IMR-90 (cell line): ENCODE measurements at regions not wholly inside any gene's neighbourhood (a gene's known extent, or its start where the extent isn't known, plus 50 kb on each side); places are given as distances from the start of the nearest gene placed in this dataset.

Experiments
- ATAC-seq: fragments of 200-7000 bp; cut with Tn5 transposase; 2 replicates; pipeline ENCODE4 v1.9.1; 2020; ENCODE audit warnings: low read depth, mild to moderate bottlenecking, moderate library complexity
- BruUV-seq: library from RNA; stranded (reverse); fragments of 400-500 nt; replicated peaks from 2 replicates; lab custom pipeline; 2021; lab: Mats Ljungman, UMichigan
- CTCF ChIA-PET: fragments of 300-600 bp; formaldehyde crosslinking; extraction: SDS; loops from one replicate; lab custom pipeline; 2021; ENCODE audit warnings: antibody characterized with exemption; lab: Yijun Ruan, JAX
- POLR2A ChIA-PET: fragments of 300-600 bp; sonication (Branson Sonifier 250); formaldehyde crosslinking; loops from one replicate; lab custom pipeline; 2022; ENCODE audit warnings: antibody characterized with exemption; ENCODE audit not compliant: unreplicated experiment; lab: Charles Lee
- DNase-seq: peaks from one replicate; pipeline ENCODE4 v3.0.0; 2013
- H2AFZ ChIP-seq: replicated peaks from 2 replicates; pipeline ENCODE3; 2013; ENCODE audit warnings: low read length, mild to moderate bottlenecking; ENCODE audit not compliant: poor library complexity
- H2AK5ac ChIP-seq: 2 replicates; pipeline ENCODE4 v1.6.1; 2013; ENCODE audit warnings: low read depth, low read length, inconsistent platforms
- H2AK9ac ChIP-seq: replicated peaks from 2 replicates; pipeline ENCODE3; 2013; ENCODE audit warnings: mild to moderate bottlenecking, low read depth, low read length, moderate library complexity; ENCODE audit not compliant: poor library complexity
- H2BK120ac ChIP-seq: 2 replicates; pipeline ENCODE4 v1.6.1; 2013; ENCODE audit warnings: low read depth, low read length, inconsistent platforms
- H2BK15ac ChIP-seq: 3 replicates; pipeline ENCODE4 v1.6.1; 2013; ENCODE audit warnings: low read depth, low read length, inconsistent platforms
- H2BK20ac ChIP-seq: 2 replicates; pipeline ENCODE4 v1.6.1; 2013; ENCODE audit warnings: low read depth, mild to moderate bottlenecking, inconsistent platforms, low read length, moderate library complexity
- H2BK5ac ChIP-seq: 2 replicates; pipeline ENCODE4 v1.6.1; 2013; ENCODE audit warnings: mild to moderate bottlenecking, low read depth, low read length, inconsistent platforms; ENCODE audit not compliant: poor library complexity, severe bottlenecking
- H3K14ac ChIP-seq: replicated peaks from 2 replicates; pipeline ENCODE4 v1.6.1; 2013; ENCODE audit warnings: low read depth, low read length, inconsistent platforms
- H3K18ac ChIP-seq: 2 replicates; pipeline ENCODE4 v1.6.1; 2013; ENCODE audit warnings: low read depth, low read length, control low read depth
- H3K23ac ChIP-seq: 2 replicates; pipeline ENCODE4 v1.6.1; 2013; ENCODE audit warnings: low read depth, low read length, inconsistent platforms
- H3K27ac ChIP-seq: 2 replicates; pipeline ENCODE4 v1.5.1; 2013; ENCODE audit warnings: mild to moderate bottlenecking, control low read depth, low read length; ENCODE audit not compliant: insufficient read depth
- H3K27me3 ChIP-seq: 2 replicates; pipeline ENCODE4 v1.6.1; 2013; ENCODE audit warnings: low read length; ENCODE audit not compliant: control insufficient read depth, insufficient read depth
- H3K36me3 ChIP-seq: 2 replicates; pipeline ENCODE4 v1.6.1; 2013; ENCODE audit warnings: low read length, mixed read lengths; ENCODE audit not compliant: control insufficient read depth, insufficient read depth
- H3K4ac ChIP-seq: 2 replicates; pipeline ENCODE4 v1.6.1; 2013; ENCODE audit warnings: low read depth, low read length, inconsistent platforms
- H3K4me1 ChIP-seq: 2 replicates; pipeline ENCODE4 v1.6.1; 2013; ENCODE audit warnings: low read length, mixed read lengths; ENCODE audit not compliant: control insufficient read depth, insufficient read depth
- H3K4me2 ChIP-seq: 2 replicates; pipeline ENCODE4 v1.6.1; 2013; ENCODE audit warnings: low read depth, mild to moderate bottlenecking, control low read depth, low read length, moderate library complexity
- H3K4me3 ChIP-seq: 2 replicates; pipeline ENCODE4 v1.5.1; 2013; ENCODE audit warnings: low read depth, mild to moderate bottlenecking, control low read depth, low read length, moderate library complexity; ENCODE audit not compliant: insufficient read depth
- H3K56ac ChIP-seq: 2 replicates; pipeline ENCODE4 v1.6.1; 2013; ENCODE audit warnings: low read length, inconsistent platforms; ENCODE audit not compliant: insufficient read depth; ENCODE audit errors: extremely low read depth
- H3K79me1 ChIP-seq, 2 experiments: 2 replicates each; pipeline ENCODE4 v1.6.1; 2013; ENCODE audit warnings: low read length in 2 of 2, inconsistent platforms in 1 of 2, low read depth in 1 of 2
- H3K9ac ChIP-seq: 2 replicates; pipeline ENCODE4 v1.6.1; 2013; ENCODE audit warnings: low read depth, low read length, control low read depth
- H3K9me1 ChIP-seq: 2 replicates; pipeline ENCODE4 v1.6.1; 2013; ENCODE audit warnings: low read length, inconsistent platforms; ENCODE audit not compliant: insufficient read depth
- H3K9me3 ChIP-seq: 2 replicates; pipeline ENCODE4 v1.6.1; 2013; ENCODE audit warnings: low read length; ENCODE audit not compliant: control insufficient read depth, insufficient read depth
- H4K20me1 ChIP-seq: 2 replicates; pipeline ENCODE4 v1.6.1; 2013; ENCODE audit warnings: low read length, inconsistent platforms; ENCODE audit not compliant: insufficient read depth
- H4K5ac ChIP-seq: 2 replicates; pipeline ENCODE4 v1.6.1; 2013; ENCODE audit warnings: mild to moderate bottlenecking, low read depth, low read length, control low read depth
- H4K8ac ChIP-seq, 2 experiments: 2 replicates each; pipeline ENCODE4 v1.6.1; 2013; ENCODE audit warnings: low read depth in 2 of 2, low read length in 2 of 2, control low read depth in 1 of 2, inconsistent platforms in 1 of 2
- H4K91ac ChIP-seq: 2 replicates; pipeline ENCODE4 v1.6.1; 2013; ENCODE audit warnings: low read depth, low read length, inconsistent platforms; ENCODE audit not compliant: insufficient read depth
- BHLHE40 ChIP-seq: fragments of 150-350 bp; IDR thresholded peaks from 2 replicates; pipeline ENCODE4 v1.6.1; 2016; ENCODE audit warnings: mild to moderate bottlenecking, low read depth, low read length
- CEBPB ChIP-seq: IDR thresholded peaks from 2 replicates; pipeline ENCODE4 v1.6.1; 2012; ENCODE audit warnings: low read depth, low read length, improper control_type of control experiment
- FOS ChIP-seq: fragments of 150-350 bp; IDR thresholded peaks from 2 replicates; pipeline ENCODE4 v1.6.1; 2016; ENCODE audit warnings: low read depth, low read length
- MAZ ChIP-seq: IDR thresholded peaks from 2 replicates; pipeline ENCODE4 v1.6.1; 2012; ENCODE audit warnings: low read depth, mild to moderate bottlenecking, low read length, improper control_type of control experiment, moderate library complexity, borderline replicate concordance
- MXI1 ChIP-seq: IDR thresholded peaks from 2 replicates; pipeline ENCODE4 v1.6.1; 2012; ENCODE audit warnings: low read depth, mild to moderate bottlenecking, low read length, moderate library complexity, borderline replicate concordance
- POLR2A ChIP-seq: IDR thresholded peaks from 2 replicates; pipeline ENCODE4 v1.6.1; 2012; ENCODE audit warnings: mild to moderate bottlenecking, low read depth, low read length
- RAD21 ChIP-seq: IDR thresholded peaks from 2 replicates; pipeline ENCODE4 v1.6.1; 2012; ENCODE audit warnings: low read length, improper control_type of control experiment
- RCOR1 ChIP-seq: IDR thresholded peaks from 2 replicates; pipeline ENCODE4 v1.6.1; 2012; ENCODE audit warnings: mild to moderate bottlenecking, low read length, improper control_type of control experiment; ENCODE audit not compliant: insufficient replicate concordance
- RFX5 ChIP-seq: IDR thresholded peaks from 2 replicates; pipeline ENCODE4 v1.8.0; 2012; ENCODE audit warnings: low read depth, mild to moderate bottlenecking, low read length, moderate library complexity
- dilution Hi-C: fragments of 300-500 bp; cut with HindIII; formaldehyde crosslinking; loops from one replicate; pipeline ENCODE4 v1.14.3; 2018; ENCODE audit warnings: low sequenced_read_pairs; ENCODE audit not compliant: unreplicated experiment
- in situ Hi-C: fragments of 300-500 bp; cut with MboI; formaldehyde crosslinking; loops from 3 replicates; pipeline ENCODE4 v1.14.3; 2019; ENCODE audit warnings: low sequenced_read_pairs, inconsistent platforms, mixed read lengths
- intact Hi-C: fragments of 100-400 bp; cut with micrococcal nuclease; formaldehyde crosslinking; loops from 2 replicates; pipeline ENCODE4 v1.10.0; 2022
- TF ChIP-seq, protein P1 (sequence below): conservative IDR thresholded peaks from 2 replicates; pipeline ENCODE4 v1.5.1; 2012; ENCODE audit warnings: mild to moderate bottlenecking, low read depth, low read length, improper control_type of control experiment
- TF ChIP-seq, protein P2 (sequence below): fragments of 150-350 bp; IDR thresholded peaks from 2 replicates; pipeline ENCODE4 v1.6.1; 2017; ENCODE audit warnings: mild to moderate bottlenecking, antibody characterized with exemption, low read length, low read depth

DNA sequence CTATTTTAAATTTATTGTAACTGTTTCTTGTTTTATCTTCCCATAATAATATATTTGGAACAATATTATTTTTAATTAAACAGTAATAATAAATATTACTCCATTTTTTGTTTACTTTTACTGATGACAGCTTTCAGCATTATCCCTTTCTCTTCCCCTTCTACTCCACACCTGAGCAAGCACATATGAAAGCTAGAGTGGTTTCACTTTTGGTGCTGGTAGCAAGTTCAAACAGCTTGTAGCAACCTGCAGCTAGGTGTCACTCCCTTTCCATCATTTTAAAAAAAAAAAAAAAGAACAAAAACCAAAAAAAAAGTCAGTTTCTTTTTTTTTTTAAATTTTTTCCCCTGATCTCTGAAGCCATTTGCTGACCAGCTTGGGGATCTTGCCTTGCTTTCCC, 801.8 kb downstream of the CCDC85A start:
- in situ Hi-C loops, result no loop called here
- no peak overlapping the region for H4K8ac ChIP-seq
- no peak overlapping the region for H4K5ac ChIP-seq
- ATAC-seq (no peak), DNase-seq (no peak)
- H3K4me3 ChIP-seq, result no peak overlapping the region
- ChIA-PET CTCF (interaction anchor here (0.6 kb wide), 1 partner anchor 272 kb away, joined by 5 read pairs; no protein-coding TSS in a partner anchor), POLR2A (no interaction called here)
- no peak overlapping the region for H3K18ac ChIP-seq
- H3K9me1 ChIP-seq, result no peaks in the 10 kb centered on the region
- H3K36me3 ChIP-seq, result no peaks in the 10 kb centered on the region
- no peak overlapping the region for H2BK15ac ChIP-seq
- no TSS peak for BruUV-seq
- H3K56ac ChIP-seq, result no peak overlapping the region
- no peak overlapping the region for H3K4ac ChIP-seq
- no peak overlapping the region for H2AK5ac ChIP-seq
- intact Hi-C loops, result no loop called here
- H3K4me1 ChIP-seq, result no peaks in the 10 kb centered on the region
- no peak overlapping the region for H2AFZ ChIP-seq
- no peak overlapping the region for H3K23ac ChIP-seq
- no peaks in the 10 kb centered on the region for H3K79me1 ChIP-seq
- peaks cover 10% of the 10 kb centered on the region for H3K9me3 ChIP-seq
- no peaks in the 10 kb centered on the region for H3K27me3 ChIP-seq
- no peaks in the 10 kb centered on the region for H4K20me1 ChIP-seq
- no peak overlapping the region for H2BK120ac ChIP-seq
- no peak for TF ChIP-seq FOS
- TF ChIP-seq, protein P1, sequence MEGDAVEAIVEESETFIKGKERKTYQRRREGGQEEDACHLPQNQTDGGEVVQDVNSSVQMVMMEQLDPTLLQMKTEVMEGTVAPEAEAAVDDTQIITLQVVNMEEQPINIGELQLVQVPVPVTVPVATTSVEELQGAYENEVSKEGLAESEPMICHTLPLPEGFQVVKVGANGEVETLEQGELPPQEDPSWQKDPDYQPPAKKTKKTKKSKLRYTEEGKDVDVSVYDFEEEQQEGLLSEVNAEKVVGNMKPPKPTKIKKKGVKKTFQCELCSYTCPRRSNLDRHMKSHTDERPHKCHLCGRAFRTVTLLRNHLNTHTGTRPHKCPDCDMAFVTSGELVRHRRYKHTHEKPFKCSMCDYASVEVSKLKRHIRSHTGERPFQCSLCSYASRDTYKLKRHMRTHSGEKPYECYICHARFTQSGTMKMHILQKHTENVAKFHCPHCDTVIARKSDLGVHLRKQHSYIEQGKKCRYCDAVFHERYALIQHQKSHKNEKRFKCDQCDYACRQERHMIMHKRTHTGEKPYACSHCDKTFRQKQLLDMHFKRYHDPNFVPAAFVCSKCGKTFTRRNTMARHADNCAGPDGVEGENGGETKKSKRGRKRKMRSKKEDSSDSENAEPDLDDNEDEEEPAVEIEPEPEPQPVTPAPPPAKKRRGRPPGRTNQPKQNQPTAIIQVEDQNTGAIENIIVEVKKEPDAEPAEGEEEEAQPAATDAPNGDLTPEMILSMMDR, result no peak
- no peak for TF ChIP-seq RAD21
- TF ChIP-seq POLR2A, result no peak
- TF ChIP-seq MAZ, result no peak
- no peak for TF ChIP-seq RCOR1
- no peak for TF ChIP-seq CEBPB
- TF ChIP-seq, protein P2, sequence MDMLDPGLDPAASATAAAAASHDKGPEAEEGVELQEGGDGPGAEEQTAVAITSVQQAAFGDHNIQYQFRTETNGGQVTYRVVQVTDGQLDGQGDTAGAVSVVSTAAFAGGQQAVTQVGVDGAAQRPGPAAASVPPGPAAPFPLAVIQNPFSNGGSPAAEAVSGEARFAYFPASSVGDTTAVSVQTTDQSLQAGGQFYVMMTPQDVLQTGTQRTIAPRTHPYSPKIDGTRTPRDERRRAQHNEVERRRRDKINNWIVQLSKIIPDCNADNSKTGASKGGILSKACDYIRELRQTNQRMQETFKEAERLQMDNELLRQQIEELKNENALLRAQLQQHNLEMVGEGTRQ, result no peak
- TF ChIP-seq BHLHE40, result no peak
- no peak for TF ChIP-seq MXI1
- no peak for TF ChIP-seq RFX5
- no peak overlapping the region for H2AK9ac ChIP-seq
- H2BK20ac ChIP-seq, result no peak overlapping the region
- H4K91ac ChIP-seq, result no peak overlapping the region
- no peak overlapping the region for H3K4me2 ChIP-seq
- dilution Hi-C loops, result no loop called here
- no peak overlapping the region for H3K9ac ChIP-seq
- no peak overlapping the region for H3K14ac ChIP-seq
- no peak overlapping the region for H2BK5ac ChIP-seq
- H3K27ac ChIP-seq, result no peak overlapping the region
